NB4 (cell line): ENCODE measurements at regions not wholly inside any gene's neighbourhood (a gene's known extent, or its start where the extent isn't known, plus 50 kb on each side); places are given as distances from the start of the nearest gene placed in this dataset.

Experiments
- DNase-seq: peaks from one replicate; pipeline ENCODE4 v3.0.0; 2010; ENCODE audit warnings: low read depth
- H3K4me3 ChIP-seq: one replicate; pipeline ENCODE4 v1.5.1; 2011; ENCODE audit warnings: mild to moderate bottlenecking, low read depth, low read length, moderate library complexity
- MYC ChIP-seq: IDR thresholded peaks from 2 replicates; pipeline ENCODE4 v1.6.1; 2011; ENCODE audit warnings: low read depth, low read length
- POLR2A ChIP-seq: IDR thresholded peaks from 2 replicates; pipeline ENCODE4 v1.6.1; 2011; ENCODE audit warnings: mild to moderate bottlenecking; ENCODE audit not compliant: insufficient read length; ENCODE audit errors: extremely low read depth
- TF ChIP-seq, protein P1 (sequence below): IDR thresholded peaks from 2 replicates; pipeline ENCODE4 v1.6.1; 2011; ENCODE audit warnings: low read depth, low read length
- TF ChIP-seq, protein P2 (sequence below): IDR thresholded peaks from one replicate; pipeline ENCODE4 v1.5.1; 2012; ENCODE audit warnings: low read depth, low read length

DNA sequence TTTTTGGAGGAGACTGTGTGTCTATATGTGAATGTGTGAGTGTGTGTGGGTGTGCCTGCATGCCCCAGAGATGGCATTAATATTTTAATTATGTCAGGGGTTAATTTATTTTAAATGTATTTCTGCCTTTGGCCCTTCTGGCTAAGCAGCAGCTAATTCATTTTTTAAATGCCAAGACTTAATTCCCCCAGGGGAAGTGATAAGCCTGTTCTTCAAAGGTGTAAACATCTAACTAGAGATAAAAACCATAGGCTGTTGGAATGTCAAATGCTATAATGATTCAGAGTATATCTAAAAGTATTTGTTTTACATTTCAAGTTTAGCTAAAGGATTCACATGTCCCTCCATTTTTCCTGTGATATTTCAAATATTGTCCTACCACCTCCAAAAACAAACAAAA is 184.7 kb downstream of the SPP2 start:
- no peak overlapping the region for H3K4me3 ChIP-seq
- TF ChIP-seq, protein P1, sequence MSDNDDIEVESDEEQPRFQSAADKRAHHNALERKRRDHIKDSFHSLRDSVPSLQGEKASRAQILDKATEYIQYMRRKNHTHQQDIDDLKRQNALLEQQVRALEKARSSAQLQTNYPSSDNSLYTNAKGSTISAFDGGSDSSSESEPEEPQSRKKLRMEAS: no peak
- TF ChIP-seq MYC (no peak), POLR2A (no peak)
- TF ChIP-seq, protein P2, sequence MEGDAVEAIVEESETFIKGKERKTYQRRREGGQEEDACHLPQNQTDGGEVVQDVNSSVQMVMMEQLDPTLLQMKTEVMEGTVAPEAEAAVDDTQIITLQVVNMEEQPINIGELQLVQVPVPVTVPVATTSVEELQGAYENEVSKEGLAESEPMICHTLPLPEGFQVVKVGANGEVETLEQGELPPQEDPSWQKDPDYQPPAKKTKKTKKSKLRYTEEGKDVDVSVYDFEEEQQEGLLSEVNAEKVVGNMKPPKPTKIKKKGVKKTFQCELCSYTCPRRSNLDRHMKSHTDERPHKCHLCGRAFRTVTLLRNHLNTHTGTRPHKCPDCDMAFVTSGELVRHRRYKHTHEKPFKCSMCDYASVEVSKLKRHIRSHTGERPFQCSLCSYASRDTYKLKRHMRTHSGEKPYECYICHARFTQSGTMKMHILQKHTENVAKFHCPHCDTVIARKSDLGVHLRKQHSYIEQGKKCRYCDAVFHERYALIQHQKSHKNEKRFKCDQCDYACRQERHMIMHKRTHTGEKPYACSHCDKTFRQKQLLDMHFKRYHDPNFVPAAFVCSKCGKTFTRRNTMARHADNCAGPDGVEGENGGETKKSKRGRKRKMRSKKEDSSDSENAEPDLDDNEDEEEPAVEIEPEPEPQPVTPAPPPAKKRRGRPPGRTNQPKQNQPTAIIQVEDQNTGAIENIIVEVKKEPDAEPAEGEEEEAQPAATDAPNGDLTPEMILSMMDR: no peak

DNA sequence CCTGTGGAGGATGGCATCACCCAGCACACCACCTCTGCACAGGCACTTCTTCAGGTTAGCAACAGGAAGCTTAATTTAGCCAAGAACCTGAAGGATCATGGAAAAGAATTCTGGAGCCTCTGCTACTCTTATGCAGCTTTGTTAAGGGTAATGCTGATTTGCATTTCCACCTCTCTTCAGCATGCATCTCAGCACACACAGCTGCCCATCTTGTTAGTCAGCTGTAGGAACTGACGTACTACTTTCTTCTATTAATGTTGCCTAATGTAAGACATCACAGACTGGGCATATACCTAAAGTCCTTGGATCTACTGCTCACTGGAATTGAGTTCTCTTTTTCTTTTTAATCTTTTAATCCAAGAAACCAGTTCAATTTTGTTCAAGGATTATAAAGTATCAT is 181.0 kb downstream of the SPP2 start:
- no peak overlapping the region for H3K4me3 ChIP-seq
- TF ChIP-seq POLR2A (no peak), MYC (no peak)
- TF ChIP-seq, protein P1: no peak
- TF ChIP-seq, protein P2: no peak
- no peak for DNase-seq

More for the DNA sequence above, 184.7 kb downstream of the SPP2 start:
- no peak for DNase-seq

DNA sequence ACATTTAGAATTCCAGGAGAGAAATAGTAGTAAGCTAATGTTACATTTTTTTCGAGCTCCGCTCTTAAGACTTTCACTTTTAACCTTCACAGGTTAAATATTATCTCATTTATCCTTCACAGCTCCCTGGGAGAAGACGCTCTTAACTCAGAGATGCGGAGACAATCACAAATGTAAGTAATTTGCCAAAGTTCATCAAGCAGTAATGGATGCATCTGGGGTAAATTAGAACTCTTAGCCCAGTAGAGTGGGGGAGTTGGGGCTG is 168.5 kb downstream of the SPP2 start:
- no peak overlapping the region for H3K4me3 ChIP-seq
- TF ChIP-seq, protein P2: no peak
- TF ChIP-seq POLR2A (no peak), MYC (no peak)
- TF ChIP-seq, protein P1: no peak
- DNase-seq: no peak

DNA sequence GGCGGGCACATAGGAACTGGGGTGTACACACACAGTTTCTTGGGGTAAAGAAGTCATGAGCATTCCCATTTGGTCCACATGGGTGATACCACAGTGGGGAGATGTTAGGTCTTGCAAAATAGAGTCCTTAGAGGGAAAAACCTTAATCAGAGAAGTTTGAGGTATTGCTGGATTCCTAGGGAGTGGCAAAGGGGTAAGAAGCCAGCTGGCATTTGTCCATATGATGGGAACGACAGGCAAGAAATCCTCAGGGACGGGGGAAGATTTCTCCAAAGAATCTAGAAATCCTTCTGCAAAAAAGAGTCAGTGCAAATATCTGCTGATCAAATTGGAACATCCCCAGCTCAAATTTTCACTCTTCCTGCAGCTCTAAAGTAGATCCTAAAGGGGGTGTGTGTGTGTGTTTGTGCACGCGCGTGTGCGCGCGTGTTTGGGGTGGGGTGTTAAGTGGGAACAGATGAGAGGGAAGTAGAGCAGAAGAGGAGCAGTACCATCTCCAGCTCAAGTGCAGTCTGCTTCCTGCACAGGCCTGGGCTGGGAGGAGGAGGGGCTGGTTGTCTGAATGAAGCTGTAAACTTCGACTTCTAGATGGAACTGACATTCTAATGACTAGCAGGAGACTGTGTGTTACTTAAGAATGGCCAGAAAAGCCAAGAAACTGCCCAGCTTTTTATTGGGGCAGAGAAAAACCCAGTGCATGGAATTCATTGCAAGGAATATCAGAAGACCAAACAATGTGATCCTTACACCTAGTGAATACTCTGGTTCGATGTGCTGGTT is 168.0 kb downstream of the SPP2 start:
- no peak overlapping the region for H3K4me3 ChIP-seq
- TF ChIP-seq, protein P1: no peak
- TF ChIP-seq, protein P2: no peak
- no peak for TF ChIP-seq POLR2A
- TF ChIP-seq MYC: no peak
- no peak for DNase-seq

DNA sequence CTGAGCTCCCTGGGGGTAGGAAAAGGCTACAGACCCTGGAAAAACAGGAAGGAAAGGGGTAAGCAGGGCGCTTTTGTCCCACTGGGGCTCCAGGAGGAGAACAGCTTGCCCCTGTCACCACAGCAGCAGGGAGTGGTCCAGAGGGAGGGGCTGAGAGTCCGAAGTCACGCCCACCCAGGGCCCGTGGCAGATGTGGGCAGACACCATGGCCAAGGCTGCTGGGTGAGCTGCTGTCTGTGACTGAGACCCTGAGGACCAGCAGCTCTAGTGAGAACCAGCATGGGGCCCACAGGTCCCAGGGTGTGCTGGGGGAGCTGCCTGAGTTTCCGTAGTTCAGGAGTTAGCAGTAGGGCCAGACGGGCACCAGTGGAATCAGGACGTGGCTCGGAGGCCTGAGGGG is 162.0 kb downstream of the SPP2 start:
- no peak overlapping the region for H3K4me3 ChIP-seq
- TF ChIP-seq, protein P1: no peak
- TF ChIP-seq POLR2A (no peak), MYC (no peak)
- TF ChIP-seq, protein P2: no peak
- DNase-seq: no peak
